GM19240 (cell line): ENCODE measurements at regions not wholly inside any gene's neighbourhood (a gene's known extent, or its start where the extent isn't known, plus 50 kb on each side); places are given as distances from the start of the nearest gene placed in this dataset.
"Not testable (repeated sequence)": the region's sequence is repeated elsewhere in the genome, so short reads cannot be mapped to it uniquely, and the experiment has no call there.

Source experiments
- DNase-seq: peaks from one replicate; pipeline ENCODE4 v3.0.0; 2011; ENCODE audit warnings: low spot score; ENCODE audit not compliant: insufficient read length

- peak; percentile 59 for DNase-seq
Measured at GRCh38 chr9:109974143-109974917, 194.3 kb downstream of the PALM2AKAP2 start.

- DNase-seq, result no peak
Measured at GRCh38 chr9:109974918-109975276, 194.9 kb downstream of the PALM2AKAP2 start.

- DNase-seq, result no peak
Measured at GRCh38 chr9:109975574-109976295, 195.7 kb downstream of the PALM2AKAP2 start.

GRCh38 chr9:109976303-109976702 lies 196.3 kb downstream of the PALM2AKAP2 start:
- no peak for DNase-seq

- DNase-seq, result no peak
Measured at GRCh38 chr9:109977521-109977920, 197.5 kb downstream of the PALM2AKAP2 start.

- DNase-seq, result no peak
Measured at GRCh38 chr9:109981091-109981490, 201.1 kb downstream of the PALM2AKAP2 start.

- DNase-seq, result no peak
Measured at GRCh38 chr9:109986521-109986991, 206.6 kb downstream of the PALM2AKAP2 start.

GRCh38 chr9:109989296-109989695 lies 209.3 kb downstream of the PALM2AKAP2 start:
- no peak for DNase-seq

- no peak for DNase-seq
Measured at GRCh38 chr9:109990541-109990940, 210.5 kb downstream of the PALM2AKAP2 start.

- DNase-seq, result no peak
Measured at GRCh38 chr9:109992293-109992692, 212.3 kb downstream of the PALM2AKAP2 start.

GRCh38 chr9:109993250-109993978 lies 213.4 kb downstream of the PALM2AKAP2 start:
- DNase-seq, result no peak

- no peak for DNase-seq
Measured at GRCh38 chr9:109994141-109994540, 213.8 kb downstream of the C9orf152 start.

GRCh38 chr9:109996936-109997580 lies 210.9 kb downstream of the C9orf152 start:
- no peak for DNase-seq

GRCh38 chr9:109997682-109998081 lies 210.3 kb downstream of the C9orf152 start:
- no peak for DNase-seq

GRCh38 chr9:110005521-110005920 lies 202.4 kb downstream of the C9orf152 start:
- DNase-seq, result not testable (repeated sequence)

- no peak for DNase-seq
Measured at GRCh38 chr9:110006657-110007056, 201.3 kb downstream of the C9orf152 start.

- DNase-seq, result no peak
Measured at GRCh38 chr9:110007477-110008270, 200.3 kb downstream of the C9orf152 start.

GRCh38 chr9:110008663-110009062 lies 199.3 kb downstream of the C9orf152 start:
- no peak for DNase-seq

GRCh38 chr9:110011628-110012320 lies 196.2 kb downstream of the C9orf152 start:
- no peak for DNase-seq

GRCh38 chr9:110013064-110013463 lies 194.9 kb downstream of the C9orf152 start:
- no peak for DNase-seq
